Right ventricle myocardium inferior (tissue), 1 donor: ENCODE measurements at regions not wholly inside any gene's neighbourhood (a gene's known extent, or its start where the extent isn't known, plus 50 kb on each side); places are given as distances from the start of the nearest gene placed in this dataset.
A peak's percentile ranks its signal among the peaks of the same experiment; 100 is the strongest.

Experiments used
- ATAC-seq: fragments of 200-7000 bp; cut with Tn5 transposase; one replicate; pipeline ENCODE4 v1.9.1; 2020; ENCODE audit warnings: mild to moderate bottlenecking, moderate library complexity
- DNase-seq: peaks from one replicate; pipeline ENCODE4 v3.0.0; 2021; ENCODE audit errors: missing footprints
- intact Hi-C: fragments of 100-400 bp; cut with DNase I; formaldehyde crosslinking; loops from one replicate; pipeline ENCODE4 v1.11.0; 2022
- donor health status: DM: no; HTN: yes; CAD: no; lungs with severe emphysema.

DNA sequence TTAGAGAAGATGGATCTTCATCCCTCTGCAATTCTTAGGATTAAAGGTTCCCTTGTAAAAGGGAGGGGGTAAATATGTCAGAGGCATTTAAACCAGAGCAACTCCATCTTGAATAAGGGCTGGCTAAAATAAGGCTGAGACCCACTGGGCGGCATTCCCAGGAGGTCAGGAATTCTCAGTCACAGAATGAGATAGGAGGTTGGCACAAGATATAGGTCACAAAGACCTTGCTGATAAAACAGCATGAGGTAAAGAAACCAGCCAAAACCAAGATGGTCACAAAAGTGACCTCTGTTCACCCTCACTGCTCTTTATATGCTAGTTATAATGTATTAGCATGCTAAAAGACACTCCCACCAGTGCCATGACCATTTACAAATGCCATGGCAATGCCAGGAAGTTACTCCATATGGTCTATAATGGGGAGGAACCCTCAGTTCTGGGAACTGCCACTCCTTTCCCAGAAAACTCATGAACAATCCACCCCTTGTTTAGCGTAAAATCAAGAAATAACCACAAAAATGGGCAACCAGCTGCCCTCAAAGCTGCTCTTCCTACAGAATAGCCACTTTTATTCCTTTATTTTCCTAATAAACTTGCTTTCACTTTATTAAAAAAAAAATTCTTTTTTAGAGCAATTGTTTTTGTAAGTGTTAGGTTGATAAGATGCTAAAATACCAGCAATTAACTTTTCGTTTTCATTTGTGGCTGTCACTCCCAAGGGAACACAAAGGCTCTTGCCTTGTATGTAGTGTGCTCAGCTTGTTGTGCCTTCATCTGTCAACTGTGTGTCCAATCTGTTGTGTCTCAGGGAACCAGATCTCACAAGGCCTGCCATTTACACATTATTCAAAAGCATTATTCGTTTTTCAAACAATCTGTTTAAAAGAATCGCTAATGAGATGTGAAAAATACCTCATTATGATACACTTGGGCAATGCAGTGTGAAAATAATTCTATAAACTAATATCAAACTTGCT lies 205.2 kb upstream of the RGPD4 start:
- peak; percentile 63 for ATAC-seq
- DNase-seq = no peak
- intact Hi-C loops = no loop called here

DNA sequence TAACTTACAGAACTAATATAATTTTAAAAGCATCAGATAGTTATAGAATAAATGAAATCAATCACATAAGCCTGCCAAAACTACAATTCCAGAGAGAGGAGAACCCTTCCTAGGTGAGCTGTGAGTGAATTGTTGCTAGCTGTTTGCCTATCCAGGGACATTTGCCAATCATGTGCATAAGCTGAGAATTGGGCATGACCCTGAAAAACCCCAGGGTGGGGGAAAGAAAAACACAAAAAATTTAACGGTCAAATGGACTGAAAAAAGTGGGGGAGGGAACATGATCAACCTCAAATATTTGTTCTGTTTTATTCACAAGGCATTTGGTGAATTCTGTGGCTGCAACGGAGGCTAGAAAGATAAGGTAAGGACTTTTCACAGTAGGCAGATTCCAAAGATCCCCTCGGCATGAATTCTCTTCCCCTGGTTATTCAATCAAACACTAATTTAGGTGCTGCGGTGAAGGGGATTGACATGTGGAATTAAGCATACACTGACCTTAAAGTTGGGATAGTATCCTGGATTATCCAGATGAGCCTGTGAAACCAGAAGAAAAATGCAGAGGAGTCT lies 203.9 kb upstream of the RGPD4 start:
- DNase-seq = no peak
- no peak for ATAC-seq
- intact Hi-C loops = no loop called here

DNA sequence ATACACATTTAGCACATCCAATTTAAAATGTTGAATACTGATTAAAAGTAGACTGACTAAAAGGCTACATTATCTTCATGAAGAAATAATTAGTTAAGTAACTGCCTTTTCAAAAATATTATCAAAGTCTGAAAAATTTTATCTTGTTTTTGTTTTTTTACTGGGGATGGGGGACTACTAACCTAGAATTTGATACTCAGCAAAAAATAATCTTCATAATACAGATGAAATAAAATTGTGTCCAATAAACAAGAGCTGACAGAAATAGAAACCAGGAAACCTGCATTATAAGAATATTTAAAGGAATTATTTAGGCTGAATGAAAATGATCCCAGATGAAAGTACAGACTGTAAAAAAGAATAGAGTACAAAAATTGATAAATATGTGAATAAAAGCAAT lies 200.7 kb upstream of the RGPD4 start:
- ATAC-seq (no peak), DNase-seq (no peak)
- intact Hi-C loops = no loop called here

DNA sequence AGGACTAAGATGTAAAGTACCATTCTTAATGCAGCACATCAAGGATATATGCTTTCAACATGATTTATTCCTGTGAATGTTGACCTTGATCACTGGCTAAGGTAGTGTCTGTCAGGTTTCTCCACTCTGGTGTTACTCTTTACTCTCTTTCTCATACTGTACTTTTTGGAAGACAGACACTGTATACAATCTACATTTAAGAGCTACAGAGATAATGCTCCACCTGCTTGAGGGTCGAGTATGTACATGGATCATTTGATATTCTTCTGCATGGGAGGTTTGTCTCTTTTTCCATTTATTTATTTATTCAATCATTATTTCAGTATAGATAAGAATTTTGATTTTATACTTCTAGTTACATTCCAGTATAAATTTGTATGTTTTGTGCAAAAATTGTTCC lies 199.5 kb upstream of the RGPD4 start:
- intact Hi-C loops = no loop called here
- DNase-seq = no peak
- no peak for ATAC-seq

DNA sequence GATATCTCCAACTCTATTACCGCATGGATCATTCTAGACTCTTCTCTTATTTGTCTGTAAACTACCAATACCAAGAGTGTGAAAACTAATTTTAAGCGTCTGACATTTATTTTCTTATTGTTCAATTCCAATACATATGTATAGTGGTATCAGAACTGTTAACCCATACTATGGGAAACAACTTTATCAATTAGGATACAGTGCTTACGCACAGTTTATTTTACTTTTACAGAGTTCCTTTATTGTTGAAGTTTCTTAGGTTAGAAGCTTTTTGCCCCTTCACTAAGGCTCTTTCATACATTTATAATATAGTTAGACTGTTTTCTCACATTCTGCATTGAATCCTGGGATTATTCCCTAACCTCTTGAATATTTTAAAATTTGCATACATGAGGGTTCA lies 198.8 kb upstream of the RGPD4 start:
- intact Hi-C loops = no loop called here
- ATAC-seq (no peak), DNase-seq (no peak)

DNA sequence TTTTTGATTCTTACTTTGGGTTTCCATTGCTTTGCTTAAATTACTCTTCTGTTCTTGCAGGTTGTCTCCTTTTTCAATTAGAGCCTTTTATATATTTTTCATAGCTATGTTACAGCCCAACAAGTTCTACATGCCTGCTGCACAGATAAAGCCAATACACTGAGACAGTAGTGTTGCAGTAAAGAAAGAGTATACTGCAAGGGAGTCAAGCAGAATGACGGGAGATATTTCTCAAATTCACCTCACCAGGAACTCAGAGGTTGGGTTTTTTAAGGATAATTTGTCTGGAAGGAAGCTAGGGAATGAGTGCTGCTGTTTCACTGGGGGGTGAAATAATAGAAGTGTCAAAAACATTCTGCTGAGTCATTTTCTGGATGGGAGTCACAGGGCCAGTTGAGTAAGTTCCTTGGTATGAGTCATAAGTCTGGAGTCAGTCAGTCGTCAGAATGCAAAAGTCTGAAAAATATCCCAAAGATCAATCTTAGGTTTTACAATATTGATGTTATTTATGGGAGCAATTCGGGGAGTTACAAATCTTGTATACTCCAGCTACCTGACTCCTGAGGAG lies 193.0 kb upstream of the RGPD4 start:
- ATAC-seq (no peak), DNase-seq (no peak)
- intact Hi-C loops = no loop called here

DNA sequence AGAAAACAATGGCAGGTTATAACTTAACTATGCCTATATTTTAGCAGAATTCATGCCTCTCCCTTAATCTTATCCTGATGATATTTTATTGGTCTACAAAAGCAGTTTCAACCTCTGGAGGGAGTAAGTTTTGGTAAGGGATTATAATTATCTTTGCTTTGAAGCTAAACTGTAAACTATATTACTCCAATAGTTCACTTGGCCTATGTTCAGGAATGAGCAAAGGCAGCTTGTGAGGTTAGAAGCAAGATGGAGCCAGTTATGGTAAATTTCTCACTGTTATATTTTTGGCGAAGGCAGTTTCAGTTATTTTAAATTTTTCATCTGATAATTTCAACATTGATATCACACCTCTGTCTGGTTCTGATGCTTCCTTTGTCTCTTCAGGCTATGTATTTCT lies 192.5 kb upstream of the RGPD4 start:
- ATAC-seq (no peak), DNase-seq (no peak)
- intact Hi-C loops = no loop called here

DNA sequence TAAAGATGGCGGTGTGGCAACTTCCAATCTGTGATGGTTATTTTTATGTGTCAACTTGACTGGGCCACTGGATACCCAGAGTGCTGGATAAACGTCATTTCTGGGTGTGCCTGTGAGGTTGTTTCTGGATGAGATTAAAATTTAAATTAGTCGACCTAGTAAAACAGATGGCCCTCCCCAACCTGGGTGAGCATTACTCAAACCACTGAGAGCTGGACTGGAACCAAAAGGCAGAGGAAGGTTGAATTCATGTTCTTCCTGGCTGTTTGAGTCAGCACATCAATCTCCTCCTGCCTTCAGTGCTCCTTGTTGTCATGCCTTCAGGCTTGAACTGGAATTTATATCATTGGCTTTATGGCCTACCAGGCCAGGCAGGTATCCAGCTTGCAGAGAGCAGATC lies 190.8 kb upstream of the RGPD4 start:
- DNase-seq = no peak
- ATAC-seq = no peak
- intact Hi-C loops = no loop called here

DNA sequence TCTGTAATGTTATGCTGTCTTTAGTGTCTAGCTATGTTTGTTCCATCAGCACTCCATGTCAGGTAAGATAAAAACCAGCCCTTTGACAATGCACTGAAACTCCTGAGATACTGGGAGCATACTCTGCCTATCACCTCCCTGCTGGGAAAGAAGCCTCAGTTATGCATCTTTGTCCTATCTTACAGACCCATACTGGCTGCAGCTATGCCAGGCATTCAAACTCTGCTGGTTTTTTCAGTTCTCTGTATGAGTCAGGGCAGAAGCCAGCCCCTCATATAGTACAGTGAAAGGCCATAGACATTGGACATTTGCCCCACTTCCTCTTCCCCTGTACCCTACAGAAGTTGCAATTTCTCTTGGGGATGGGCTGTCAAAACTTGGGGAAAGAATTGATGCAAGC lies 181.1 kb upstream of the RGPD4 start:
- intact Hi-C loops = no loop called here
- DNase-seq (no peak), ATAC-seq (no peak)

DNA sequence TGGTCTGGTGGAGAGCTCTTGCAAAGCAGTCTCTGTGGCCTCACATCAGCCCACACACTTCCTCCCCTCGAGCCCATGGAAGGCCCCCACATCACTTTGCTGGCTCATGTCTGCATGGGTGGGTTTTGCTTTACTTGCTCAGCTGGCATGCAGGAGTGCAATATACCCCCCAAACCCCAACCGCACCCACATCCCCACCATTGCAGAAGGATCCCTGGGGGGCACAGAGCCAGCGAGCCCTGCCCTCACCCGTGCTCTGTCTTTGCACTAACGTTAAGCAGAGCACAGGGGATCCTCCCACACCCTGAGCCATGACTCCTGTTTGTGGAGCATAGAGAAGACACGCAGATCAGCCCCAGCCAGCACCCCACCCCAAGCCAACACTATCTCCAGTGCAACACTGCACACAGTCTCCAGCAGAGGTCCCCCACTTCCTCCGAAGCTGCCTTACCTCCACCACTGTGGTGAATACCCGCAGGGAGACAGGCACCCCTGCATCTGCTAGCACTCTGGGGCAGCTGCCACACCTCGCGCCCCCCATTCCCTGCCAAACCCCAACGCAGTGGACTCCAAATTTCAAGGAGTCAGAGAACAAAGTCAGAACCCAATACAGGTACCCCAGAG lies 177.8 kb upstream of the RGPD4 start:
- DNase-seq (no peak), ATAC-seq (no peak)
- intact Hi-C loops = no loop called here

DNA sequence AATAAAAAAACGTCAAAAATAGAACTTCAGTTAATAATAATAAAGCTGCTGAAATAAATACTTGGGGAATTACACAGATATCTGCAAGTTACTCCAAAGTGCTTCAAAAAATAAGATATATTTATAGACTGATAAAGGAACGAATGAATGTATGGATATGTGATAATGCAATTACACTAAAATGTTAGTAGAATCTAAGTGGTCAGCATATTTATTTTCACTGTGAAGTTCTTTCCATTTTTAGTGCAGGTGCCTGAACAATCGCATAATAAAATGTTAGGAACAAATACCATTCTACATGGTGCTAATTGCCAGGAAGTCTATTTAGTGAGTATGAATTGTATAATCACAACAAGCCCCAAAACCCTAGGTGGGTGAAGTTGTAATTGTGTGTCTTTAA lies 169.6 kb upstream of the RGPD4 start:
- intact Hi-C loops = no loop called here
- DNase-seq (no peak), ATAC-seq (no peak)

DNA sequence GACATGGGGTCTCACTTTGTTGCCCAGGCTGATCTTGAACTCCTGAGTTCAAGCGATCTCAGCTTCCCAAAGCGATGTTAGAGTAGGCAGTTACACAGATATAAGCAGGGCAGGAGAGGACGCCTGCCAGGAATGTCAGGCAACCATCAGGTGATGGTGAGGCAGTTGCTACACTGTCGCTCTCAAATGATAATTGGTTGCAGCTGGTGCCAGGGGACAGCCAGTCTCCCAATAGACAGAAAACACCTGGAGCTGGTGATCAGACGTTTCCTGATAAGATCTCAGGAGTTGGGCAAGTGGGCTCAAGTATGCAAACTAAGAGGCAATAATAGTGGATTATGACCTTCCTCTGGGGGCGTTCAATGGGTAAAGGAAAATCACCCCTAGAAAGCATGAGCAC lies 163.1 kb upstream of the RGPD4 start:
- no peak for DNase-seq
- ATAC-seq = no peak
- intact Hi-C loops = no loop called here

DNA sequence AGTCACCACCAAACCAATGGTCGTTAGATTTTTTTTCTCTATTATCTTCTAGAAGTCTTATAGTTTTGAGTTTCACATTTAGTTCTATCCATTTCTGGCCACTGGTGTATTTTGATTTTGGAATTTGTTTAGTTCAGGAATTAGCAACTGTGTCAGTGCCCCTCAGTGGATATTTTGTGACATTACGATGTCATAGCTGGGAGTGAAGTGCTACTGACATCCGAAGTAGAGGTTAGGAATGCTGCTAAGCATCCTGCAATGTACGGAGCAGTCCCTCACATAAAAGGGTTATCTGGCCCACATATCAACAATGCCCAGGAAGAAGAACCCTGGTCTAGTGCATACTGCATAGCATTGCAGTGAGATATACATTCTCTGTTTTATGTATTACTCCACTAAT lies 157.4 kb upstream of the RGPD4 start:
- no peak for ATAC-seq
- intact Hi-C loops = no loop called here
- DNase-seq = no peak

DNA sequence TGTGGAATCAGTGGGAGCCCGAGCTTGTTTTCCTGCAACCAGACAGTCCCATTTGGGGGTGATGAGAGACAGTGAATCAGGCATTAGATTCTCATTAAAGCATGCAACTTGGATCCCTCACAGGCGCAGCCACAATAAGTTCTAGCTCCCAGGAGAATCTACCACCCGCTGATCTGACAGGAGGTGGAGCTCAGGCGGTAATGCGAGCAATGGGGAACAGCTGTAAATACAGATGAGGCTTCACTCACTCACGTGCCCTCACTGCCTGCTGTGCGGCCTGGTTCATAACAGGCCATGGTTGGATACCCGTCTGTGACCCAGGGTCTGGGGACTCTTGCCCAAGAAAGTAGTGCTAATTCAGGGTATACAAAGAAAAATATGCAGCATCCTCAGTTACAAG lies 144.8 kb upstream of the RGPD4 start:
- DNase-seq (no peak), ATAC-seq (no peak)
- intact Hi-C loops = no loop called here

DNA sequence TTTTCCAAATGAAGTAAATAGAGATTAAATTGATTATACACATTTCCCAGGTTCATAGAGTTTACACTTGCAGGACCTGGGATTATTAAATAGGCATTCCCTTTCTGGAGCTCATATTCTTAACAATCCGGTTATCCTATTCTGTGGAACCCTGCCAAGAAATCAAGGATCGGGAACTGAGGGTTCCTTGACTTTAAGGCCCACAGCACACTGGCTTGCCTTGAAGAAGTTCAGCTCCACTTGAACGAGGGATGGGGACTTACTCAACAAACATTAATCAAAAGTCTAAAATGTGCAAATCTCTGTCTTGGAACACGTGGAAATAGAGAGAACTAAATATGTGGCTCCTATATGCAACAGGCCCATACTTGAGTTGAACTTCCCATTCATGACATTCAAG lies 142.3 kb upstream of the RGPD4 start:
- no peak for ATAC-seq
- intact Hi-C loops = no loop called here
- no peak for DNase-seq

DNA sequence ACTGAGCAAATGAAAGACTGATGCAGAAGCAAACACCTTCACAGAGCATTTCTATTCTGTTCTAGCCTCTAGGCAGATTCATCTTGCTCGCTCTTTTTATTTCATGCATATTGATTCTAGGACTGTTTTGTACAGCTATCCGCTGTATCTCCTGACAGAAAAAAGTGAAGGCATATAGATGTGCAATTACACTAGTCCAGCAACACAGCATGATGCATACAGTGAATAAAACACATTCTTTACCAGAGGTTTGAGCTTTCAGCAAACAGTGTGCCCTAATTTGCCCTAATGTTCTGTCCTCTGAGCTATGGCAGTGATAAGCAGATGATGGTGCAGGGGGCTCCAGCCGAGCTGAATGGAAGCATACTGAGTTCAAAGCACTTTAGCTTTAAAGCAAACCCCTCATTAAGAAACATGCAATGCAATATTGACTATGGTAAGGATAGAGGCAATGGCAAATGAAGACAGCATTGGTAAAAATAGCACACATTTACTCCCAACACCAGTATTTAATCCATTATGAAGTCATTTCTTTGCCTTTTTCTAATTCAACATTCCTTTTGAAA lies 141.2 kb upstream of the RGPD4 start:
- ATAC-seq = no peak
- intact Hi-C loops = no loop called here
- no peak for DNase-seq

DNA sequence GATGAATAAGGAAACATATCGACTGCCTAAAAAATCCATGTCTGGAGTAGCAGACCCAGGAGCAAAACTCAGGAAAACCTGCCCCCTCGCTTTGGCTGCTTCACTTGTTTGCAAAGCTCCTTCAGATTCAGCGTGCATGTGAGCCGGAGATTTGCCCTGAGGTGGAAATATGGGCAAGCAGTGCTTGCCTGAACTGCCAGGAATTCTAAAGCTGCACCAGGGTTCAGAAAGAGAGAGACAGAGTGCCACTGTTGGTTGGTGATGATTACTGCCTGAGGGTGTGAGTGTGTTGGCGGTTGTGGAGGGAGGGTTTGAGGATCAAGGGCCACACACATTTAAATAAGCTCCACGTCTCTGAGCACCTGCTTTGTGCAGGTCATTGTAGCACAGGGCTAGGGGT lies 139.6 kb upstream of the RGPD4 start:
- intact Hi-C loops = no loop called here

DNA sequence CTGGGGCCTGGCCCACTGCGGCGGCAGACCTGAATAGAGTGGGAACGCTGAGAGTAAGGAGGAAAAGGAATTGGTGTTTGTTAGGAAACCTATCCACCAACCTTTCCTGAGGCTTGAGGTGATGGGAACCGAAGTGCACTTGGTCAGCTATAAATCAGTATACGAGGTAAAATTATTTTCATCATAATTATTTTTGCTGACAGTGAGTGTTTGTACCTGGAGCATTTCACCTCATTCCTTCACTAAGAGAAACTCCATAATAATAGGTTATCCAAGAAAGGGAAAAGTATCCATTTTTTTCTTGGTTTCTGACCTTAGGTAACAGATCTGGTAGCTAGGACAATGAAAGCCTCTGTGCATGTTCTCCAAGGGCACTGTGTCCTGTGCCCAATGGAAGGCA lies 138.6 kb upstream of the RGPD4 start:
- intact Hi-C loops = no loop called here
- DNase-seq (no peak), ATAC-seq (no peak)

More for the DNA sequence above, 139.6 kb upstream of the RGPD4 start:
- ATAC-seq = no peak
- DNase-seq = no peak

DNA sequence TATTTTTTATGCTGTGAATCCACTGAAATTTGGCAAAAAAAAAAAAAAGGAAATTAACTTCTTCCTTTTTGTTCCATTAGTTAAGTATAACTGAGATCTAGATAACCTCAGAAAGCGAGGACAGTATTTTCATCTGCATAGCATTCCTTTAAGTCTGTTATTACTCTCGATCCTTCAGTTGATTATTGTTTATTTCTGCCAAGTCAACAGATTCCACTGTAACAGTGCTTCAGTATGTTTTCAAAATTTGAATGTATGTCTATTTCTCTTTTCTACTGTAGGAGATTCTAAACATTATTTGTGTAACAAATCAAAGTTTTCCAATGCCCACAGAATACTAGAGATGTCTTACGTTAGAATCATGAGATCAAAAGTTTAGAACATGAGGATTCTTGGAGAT lies 133.1 kb upstream of the RGPD4 start:
- intact Hi-C loops = no loop called here
- DNase-seq (no peak), ATAC-seq (no peak)

DNA sequence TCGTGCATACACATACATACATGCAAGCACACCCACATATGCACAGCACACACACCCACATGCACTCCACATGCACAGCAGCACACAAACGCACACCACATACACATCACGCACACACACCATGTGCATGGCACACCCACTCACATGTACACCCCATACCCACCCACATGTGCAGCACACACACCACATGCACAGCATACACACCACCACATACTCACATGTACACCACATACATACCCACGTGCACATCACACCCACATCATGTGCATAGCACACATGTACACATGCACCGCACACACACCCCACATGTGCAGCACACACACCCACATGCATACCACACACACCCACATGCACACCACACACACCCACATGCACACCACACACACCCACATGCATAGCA lies 132.0 kb upstream of the RGPD4 start:
- no peak for DNase-seq
- ATAC-seq = no peak
- intact Hi-C loops = no loop called here
